HG03342 (cell line): ENCODE measurements at regions not wholly inside any gene's neighbourhood (a gene's known extent, or its start where the extent isn't known, plus 50 kb on each side); places are given as distances from the start of the nearest gene placed in this dataset.

Source experiments
- ATAC-seq: cut with Tn5 transposase; IDR thresholded peaks from one replicate; pipeline ENCODE4 v1.9.1; 2021; ENCODE audit warnings: mild to moderate bottlenecking, moderate library complexity; ENCODE audit not compliant: unreplicated experiment

GRCh38 chr13:105307776-105308175 lies 1227.7 kb downstream of the EFNB2 start:
- ATAC-seq: no peak

- ATAC-seq: no peak
Measured at GRCh38 chr13:105297839-105298238, 1237.6 kb downstream of the EFNB2 start.

- no peak for ATAC-seq
Measured at GRCh38 chr13:105291987-105292386, 1243.5 kb downstream of the EFNB2 start.

GRCh38 chr13:105290596-105290995 lies 1244.9 kb downstream of the EFNB2 start:
- no peak for ATAC-seq

- ATAC-seq: no peak
Measured at GRCh38 chr13:105285526-105285925, 1249.9 kb downstream of the EFNB2 start.

- ATAC-seq: no peak
Measured at GRCh38 chr13:105282406-105283285, 1252.8 kb downstream of the EFNB2 start.

GRCh38 chr13:105278943-105279381 lies 1256.5 kb downstream of the EFNB2 start:
- no peak for ATAC-seq

GRCh38 chr13:105276571-105276970 lies 1258.9 kb downstream of the EFNB2 start:
- no peak for ATAC-seq

- ATAC-seq: no peak
Measured at GRCh38 chr13:105273665-105274222, 1261.7 kb downstream of the EFNB2 start.

- no peak for ATAC-seq
Measured at GRCh38 chr13:105272660-105273631, 1262.5 kb downstream of the EFNB2 start.

- no peak for ATAC-seq
Measured at GRCh38 chr13:105266615-105267014, 1268.8 kb downstream of the EFNB2 start.

- ATAC-seq: no peak
Measured at GRCh38 chr13:105262579-105262978, 1272.9 kb downstream of the EFNB2 start.

- no peak for ATAC-seq
Measured at GRCh38 chr13:105259426-105259825, 1276.0 kb downstream of the EFNB2 start.

GRCh38 chr13:105255472-105255871 lies 1280.0 kb downstream of the EFNB2 start:
- no peak for ATAC-seq

GRCh38 chr13:105251293-105251692 lies 1284.2 kb downstream of the EFNB2 start:
- no peak for ATAC-seq

- no peak for ATAC-seq
Measured at GRCh38 chr13:105247830-105248229, 1287.6 kb downstream of the EFNB2 start.

- no peak for ATAC-seq
Measured at GRCh38 chr13:105240371-105240770, 1295.1 kb downstream of the EFNB2 start.

- ATAC-seq: no peak
Measured at GRCh38 chr13:105232439-105232838, 1303.0 kb downstream of the EFNB2 start.

- no peak for ATAC-seq
Measured at GRCh38 chr13:105232006-105232405, 1303.5 kb downstream of the EFNB2 start.

- ATAC-seq: no peak
Measured at GRCh38 chr13:105231579-105231978, 1303.9 kb downstream of the EFNB2 start.

- ATAC-seq: no peak
Measured at GRCh38 chr13:105220881-105221280, 1314.6 kb downstream of the EFNB2 start.
